Renal cortical epithelial cell (primary cell): ENCODE measurements at regions not wholly inside any gene's neighbourhood (a gene's known extent, or its start where the extent isn't known, plus 50 kb on each side); places are given as distances from the start of the nearest gene placed in this dataset.
"Not testable (repeated sequence)": the region's sequence is repeated elsewhere in the genome, so short reads cannot be mapped to it uniquely, and the experiment has no call there.

Experiments
- DNase-seq: peaks from one replicate; pipeline ENCODE4 v3.0.0-alpha.2; 2011; ENCODE audit warnings: low read depth

- no peak for DNase-seq
These were observed 120.2 kb downstream of the MRPL39 start for GRCh38 chr21:25487046-25487594.

- DNase-seq: no peak
These were observed 121.4 kb downstream of the MRPL39 start for GRCh38 chr21:25485914-25486313.

DNA sequence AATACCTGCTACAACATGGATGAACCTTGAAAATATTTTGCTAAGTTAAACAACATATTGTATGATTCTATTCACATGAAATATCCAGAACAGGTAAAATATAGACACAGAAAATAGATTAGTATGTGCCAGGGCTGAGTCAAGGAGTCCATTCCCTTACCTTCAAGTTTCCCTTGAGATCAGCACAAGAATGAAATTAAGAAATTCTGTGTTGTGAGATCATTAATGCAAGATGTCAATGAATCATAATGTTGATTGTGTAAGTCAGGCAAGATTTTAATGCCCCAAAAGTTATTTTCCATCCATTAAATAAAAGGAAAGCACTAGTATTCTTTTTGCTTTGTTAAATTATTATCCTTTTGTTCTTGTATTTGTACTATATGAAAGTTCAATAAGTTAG lies 139.4 kb downstream of the MRPL39 start:
- no peak for DNase-seq

DNA sequence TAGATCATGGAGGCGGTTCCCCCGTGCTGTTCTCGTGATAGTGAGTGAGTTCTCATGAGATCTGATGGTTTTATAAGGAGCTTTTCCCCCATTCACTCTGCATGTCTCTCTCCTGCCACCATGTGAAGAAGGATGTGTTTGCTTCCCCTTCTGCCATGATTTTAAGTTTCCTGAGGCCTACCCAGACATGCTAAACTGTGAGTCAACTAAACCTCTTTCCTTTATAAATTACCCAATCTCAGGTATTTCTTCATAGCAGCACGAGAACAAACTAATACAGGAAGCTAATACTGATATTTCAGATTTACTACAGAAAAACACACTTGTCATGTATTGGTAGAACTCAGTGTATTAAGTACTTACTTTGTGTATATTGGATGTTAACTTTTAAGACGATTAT lies 140.2 kb downstream of the MRPL39 start:
- not testable (repeated sequence) for DNase-seq

GRCh38 chr21:25466470-25466869 lies 140.8 kb downstream of the MRPL39 start:
- DNase-seq: no peak

DNA sequence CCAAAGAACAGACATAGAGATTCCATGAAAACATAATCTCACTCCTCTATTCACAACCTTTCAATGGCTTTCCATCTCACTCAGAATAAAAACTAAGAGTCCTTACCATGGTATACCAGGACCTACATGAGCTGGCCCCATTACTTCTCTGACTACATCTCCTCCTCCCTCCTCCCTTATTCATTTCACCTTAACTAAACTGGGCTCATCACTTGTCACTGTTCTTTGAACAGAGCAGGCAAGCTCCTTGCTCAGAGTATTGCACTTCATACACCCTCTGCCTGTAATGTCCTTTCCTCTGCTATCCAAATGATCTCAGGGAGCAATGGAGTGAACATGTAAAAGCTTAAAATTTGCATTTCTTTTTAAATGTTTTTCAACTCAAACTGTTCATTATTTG lies 142.0 kb downstream of the MRPL39 start:
- DNase-seq: no peak

DNA sequence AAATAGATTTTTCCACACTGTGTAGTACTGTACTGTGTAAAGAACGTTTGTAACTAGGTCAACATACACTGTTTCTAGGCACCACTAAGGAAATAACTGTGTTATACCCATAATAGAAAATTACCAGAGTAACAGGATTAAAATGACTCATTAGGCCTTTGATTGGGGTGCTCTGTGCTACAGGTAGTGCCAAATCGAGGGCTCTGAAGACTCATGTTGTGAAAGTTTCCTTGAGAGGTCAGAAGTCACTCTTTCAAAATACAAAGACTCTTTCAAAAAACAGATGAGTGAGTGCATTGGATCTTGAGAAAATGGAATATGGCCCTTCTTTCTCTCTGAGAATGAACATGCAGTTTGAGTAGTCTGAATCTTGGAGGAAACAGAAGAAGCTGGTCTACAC lies 143.0 kb downstream of the MRPL39 start:
- peak; percentile 32 for DNase-seq

- DNase-seq: no peak
These were observed 144.7 kb downstream of the MRPL39 start for GRCh38 chr21:25462517-25462971.

DNA sequence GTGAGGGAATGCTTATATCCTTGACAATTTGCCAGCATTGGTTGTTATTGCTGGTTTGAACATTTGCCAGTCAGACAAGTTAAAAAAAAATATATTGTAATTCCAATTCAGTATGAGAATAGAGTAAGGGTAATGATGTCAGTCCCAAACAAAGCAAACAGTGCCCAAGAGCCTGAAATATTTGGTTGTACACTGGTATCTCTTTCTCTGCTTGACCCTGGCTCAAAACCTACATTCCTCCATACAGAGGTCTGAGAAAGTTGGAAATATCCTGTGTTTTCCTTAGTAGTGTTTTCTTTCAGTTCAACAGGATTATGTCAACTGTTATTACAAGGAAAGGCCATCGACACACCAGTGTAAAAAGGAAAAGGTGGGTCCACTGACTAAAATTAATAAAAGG lies 145.6 kb downstream of the MRPL39 start:
- no peak for DNase-seq

DNA sequence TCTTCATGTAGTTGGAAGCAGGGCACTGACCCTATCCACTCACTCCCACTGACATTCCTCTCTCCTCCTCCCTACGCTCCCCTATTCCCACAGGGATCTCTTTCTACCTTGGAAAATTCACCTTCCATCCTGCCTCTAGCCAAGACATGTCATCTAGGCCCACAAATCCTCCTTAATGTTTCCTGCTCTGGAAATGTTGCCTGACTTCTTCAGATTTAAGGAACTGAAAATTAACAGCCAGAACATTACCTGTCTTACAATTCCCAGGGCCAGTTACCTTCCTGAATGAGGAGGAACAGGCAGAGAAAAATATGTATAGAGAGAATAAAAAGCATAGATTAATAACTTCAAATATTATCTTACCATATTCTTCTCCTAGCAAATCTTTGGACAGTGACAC lies 147.3 kb downstream of the MRPL39 start:
- DNase-seq: no peak

GRCh38 chr21:25459365-25459764 lies 147.9 kb downstream of the MRPL39 start:
- DNase-seq: no peak

DNA sequence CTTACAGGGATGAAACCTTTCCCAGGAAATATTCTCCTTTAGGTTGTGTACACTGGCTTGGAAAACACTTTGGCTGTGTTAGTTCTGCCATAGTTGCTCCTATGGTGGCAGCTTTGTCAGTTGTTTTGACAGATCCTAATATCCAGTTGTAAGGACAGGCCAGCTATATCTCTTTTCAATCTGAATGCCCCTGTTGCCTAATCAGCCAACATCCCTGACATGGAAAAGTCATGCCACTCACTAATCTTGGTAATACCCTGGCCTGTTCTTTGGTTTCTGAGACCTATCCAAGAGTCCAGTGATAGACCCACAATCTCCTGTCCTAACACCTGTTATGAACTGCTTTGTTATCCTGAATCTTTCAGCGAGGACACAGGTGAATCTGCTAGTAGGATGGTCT lies 148.8 kb downstream of the MRPL39 start:
- DNase-seq: no peak

DNA sequence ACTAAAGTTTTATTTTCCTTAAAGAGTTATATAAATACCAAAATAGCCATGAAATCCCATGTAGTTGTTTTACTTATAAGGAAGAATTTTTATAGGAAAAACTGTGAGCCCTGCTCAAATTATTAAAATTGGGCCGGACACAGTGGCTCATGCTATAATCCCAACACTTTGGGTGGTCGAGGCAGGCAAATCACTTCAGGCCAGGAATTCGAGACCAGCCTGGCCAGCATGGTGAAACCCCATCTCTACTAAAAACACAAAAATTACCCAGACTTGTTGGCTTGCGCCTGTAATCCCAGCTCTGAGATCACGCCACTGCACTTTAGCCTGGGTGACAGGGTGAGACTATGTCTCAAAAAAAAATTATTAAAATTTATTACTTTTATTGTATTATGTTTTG lies 149.3 kb downstream of the MRPL39 start:
- no peak for DNase-seq

DNA sequence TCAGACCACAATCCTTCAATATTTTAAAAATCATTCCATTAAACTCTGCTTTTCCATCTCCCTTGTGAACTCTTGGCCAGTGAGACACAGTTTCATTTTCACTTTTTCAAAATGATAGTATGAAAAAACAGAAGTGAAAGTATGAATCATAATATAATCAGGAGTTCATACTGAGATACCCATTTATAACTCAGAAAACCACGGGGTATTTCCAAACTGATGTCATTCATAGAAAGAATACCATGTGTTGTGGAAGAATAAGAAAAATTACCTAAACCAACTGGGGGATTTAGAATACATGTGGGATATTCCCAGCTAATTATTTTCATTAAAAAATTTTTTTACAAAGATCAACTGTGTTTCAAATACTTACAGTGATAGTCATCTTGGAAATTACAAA lies 149.9 kb downstream of the MRPL39 start:
- DNase-seq: peak; percentile 72

DNA sequence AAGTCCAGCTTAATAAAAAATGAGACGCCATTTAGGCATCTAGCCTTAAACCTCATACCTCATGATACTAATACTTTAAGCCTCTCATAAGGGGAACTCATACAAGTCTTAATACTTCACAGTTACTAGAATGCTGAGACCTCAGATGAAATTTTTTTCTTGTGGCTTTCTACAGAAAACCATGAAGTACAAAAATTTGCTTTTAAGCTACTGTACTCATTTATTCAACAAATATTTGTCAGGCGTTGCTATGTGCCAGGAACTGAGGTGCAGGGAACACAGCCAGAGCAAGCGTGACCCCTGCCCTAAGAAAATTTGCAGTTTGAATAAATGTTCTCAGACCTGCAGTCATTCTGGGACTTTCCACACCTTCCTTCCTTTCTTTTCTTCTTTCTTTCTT lies 150.6 kb downstream of the MRPL39 start:
- peak; percentile 30 for DNase-seq

DNA sequence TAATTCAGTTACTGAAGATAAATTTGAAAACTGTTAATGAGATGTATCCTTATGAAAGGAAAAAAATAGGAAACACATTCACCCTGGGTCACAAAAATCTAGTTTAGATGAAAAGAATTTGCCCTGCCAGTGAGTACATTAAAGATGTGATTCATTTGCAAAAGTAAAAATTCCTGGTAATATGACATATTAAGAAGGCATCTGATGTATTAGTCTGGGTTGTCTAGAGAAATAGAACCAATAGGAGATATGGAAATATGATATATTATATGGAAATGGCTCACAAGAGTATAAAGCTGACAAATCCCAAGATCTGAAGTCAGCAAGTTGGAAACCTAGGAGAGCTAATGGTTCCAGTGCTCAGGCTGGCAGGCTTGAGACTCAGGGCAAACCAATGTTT lies 153.8 kb downstream of the MRPL39 start:
- no peak for DNase-seq

DNA sequence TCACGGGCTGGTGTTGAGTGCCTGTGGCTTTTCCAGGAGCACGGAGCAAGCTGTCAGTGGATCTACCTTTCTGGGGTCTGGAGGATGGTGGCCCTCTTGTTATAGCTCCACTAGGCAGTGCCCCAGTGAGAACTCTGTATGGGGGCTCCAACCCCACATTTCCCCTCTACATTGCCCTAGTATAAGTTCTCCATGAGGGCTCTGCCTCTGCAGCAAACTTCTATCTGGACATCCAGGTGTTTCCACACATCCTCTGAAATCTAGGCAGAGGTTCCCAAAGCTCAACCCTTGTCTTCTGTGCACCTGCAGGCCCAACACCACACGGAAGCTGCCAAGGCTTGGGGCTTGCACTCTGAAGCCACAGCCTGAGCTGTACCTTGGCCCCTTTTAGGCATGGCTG lies 157.3 kb downstream of the MRPL39 start:
- no peak for DNase-seq

GRCh38 chr21:25441835-25442234 lies 165.4 kb downstream of the MRPL39 start:
- no peak for DNase-seq

- DNase-seq: not testable (repeated sequence)
These were observed 169.8 kb downstream of the MRPL39 start for GRCh38 chr21:25437465-25437864.

GRCh38 chr21:25428537-25428936 lies 178.7 kb downstream of the MRPL39 start:
- DNase-seq: peak; percentile 64

- no peak for DNase-seq
These were observed 179.5 kb downstream of the MRPL39 start for GRCh38 chr21:25427828-25428227.

DNA sequence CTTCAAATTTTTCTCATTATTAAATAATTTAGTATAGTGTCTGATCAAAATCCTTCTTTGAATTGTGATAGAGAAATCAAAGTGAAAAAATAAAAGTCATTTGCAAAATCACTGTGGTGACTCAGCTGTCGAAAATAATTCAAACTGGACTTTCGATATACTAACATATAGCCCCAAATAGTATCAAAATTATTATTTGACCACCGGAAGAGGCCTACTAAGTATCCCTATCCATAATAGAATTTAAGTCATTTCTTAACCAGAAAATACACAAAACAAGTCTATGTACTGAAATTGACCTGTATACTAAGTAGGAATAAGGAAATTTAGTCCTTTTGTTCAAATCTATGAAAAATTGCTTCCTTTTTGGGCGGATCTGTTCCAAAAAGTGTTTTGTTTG lies 180.7 kb downstream of the MRPL39 start:
- no peak for DNase-seq

DNA sequence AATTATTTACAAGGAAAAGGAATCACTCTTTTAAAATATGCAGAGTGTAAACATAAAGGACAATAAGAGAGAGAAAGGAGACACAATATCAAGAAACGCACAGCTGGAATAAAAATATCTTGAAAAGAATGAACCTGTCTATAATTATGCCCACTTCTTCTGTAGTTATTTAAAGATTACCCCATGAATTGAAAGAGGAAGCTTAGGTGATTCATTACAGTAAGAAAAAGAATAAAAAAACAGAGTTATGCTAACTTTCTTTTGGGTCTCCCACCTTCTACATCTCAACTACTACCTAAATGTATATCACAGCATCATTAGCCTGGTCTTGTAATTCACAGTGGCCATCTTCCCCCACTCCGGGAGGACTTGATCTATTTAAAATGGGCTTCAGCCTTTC lies 182.1 kb downstream of the MRPL39 start:
- no peak for DNase-seq

- DNase-seq: no peak
These were observed 182.6 kb downstream of the MRPL39 start for GRCh38 chr21:25424634-25425033.

DNA sequence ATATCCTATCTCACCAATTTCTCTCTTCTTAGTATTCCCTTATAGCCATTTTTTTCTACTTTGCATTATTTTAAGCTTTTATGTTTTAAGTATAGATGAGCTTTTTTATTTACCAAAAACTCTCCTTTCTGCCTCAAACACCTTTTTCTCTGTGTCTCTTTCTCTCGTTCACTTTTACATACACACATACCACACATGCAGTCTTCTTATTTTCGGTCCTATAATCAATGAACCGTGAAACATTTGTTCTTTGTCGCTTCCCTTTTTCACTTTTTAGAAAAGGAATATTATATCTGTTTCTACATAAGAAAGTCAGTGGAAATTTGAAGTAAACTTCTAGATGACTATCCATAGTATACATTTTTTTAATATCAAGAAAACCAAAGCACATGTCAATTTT lies 183.2 kb downstream of the MRPL39 start:
- DNase-seq: no peak
